ENCODE measurements at regions not wholly inside any gene's neighbourhood (a gene's known extent, or its start where the extent isn't known, plus 50 kb on each side); places are given as distances from the start of the nearest gene placed in this dataset.
"Not testable (repeated sequence)": the region's sequence is repeated elsewhere in the genome, so short reads cannot be mapped to it uniquely, and the experiment has no call there.

DNA sequence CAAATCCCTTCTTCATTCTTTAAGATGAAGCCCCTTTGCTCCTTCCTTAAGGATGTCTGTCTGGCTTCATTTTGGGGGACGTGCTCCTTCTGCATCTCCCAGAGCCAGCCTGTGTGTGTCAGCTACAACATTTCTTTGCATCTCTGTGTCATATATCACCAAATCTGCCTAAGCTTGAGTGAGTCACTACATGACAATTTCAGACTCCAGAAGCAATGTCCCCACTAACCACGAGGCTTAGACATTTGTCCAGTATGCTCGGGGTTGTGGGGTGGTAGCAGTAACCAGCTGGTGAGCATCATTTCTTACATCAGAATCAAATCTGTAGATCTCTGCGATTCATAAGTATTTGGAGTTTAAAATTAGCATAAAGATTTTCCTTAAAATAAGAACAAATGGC, 54.1 kb upstream of the USP14 start:
- DNase-seq (ENCODE audit: low read depth) = not testable (repeated sequence)

DNA sequence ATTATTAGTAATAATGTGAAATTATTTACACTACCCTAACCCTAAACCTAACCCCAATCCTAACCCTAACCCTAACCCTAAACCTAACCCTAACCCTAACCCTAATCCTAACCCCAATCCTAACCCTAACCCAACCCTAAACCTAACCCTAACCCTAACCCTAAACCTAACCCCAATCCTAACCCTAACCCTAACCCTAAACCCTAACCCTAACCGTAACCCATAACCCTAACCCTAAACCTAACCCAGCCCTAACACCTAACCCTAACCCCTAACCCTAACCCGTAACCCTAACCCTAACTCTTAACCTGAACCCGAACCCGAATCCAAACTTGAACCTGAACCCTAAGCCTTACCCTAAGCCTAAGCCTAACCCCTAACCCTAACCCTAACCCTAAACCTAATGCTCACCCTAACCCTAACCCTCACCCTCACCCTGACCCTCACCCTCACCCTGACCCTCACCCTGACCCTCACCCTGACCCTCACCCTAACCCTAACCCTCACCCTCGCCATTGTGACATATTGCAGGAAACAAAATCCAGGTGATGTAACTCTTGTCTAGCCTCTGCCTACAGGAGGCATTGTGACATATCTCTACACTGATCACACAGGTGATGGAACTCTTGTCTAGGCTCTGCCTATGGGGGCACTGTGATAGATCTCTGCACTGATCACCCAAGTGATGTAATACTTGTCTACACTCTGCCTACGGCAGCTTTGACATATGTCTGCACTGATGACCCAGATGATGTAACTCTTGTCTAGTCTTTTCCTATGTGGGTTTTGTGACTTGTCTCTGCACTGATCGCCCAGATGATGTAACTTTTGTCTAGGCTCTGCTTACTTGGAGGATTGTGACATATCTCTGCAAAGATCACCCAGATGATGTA, 53.0 kb upstream of the USP14 start:
- DNase-seq (ENCODE audit: low read depth) = peak; percentile 3

DNA sequence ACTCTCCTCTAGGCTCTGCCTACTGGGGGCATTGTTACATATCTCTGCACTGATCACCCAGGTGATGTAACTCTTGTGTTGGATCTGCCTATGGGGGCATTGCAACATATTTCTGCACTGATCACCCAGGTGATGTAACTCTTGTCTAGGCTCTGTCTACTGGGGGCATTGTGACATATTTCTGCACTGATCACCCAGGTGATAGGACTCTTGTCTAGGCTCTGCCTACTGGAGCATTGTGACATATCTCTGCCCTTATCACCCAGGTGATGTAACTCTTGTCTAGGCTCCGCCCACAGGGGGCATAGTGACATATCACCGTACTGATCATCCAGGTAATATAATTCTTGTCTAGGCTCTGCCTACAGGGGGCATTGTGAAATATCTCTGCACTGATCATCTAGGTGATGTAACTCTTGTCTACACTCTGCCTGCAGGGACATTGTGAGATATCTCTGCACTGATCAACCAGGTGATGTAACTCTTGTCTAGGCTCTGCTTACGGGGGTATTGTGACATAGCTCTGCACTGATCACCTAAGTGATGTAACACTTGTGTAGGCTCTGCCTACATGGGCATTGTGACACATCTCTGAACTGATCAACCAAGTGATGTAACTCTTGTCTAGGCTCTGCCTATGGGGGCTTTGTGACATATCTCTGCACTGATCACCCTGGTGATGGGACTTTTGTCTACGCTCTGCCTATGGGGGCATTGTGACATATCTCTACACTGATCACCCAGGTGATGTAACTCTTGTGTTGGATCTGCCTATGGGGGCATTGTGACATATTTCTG, 52.1 kb upstream of the USP14 start:
- not testable (repeated sequence) for DNase-seq (ENCODE audit: low read depth)

DNA sequence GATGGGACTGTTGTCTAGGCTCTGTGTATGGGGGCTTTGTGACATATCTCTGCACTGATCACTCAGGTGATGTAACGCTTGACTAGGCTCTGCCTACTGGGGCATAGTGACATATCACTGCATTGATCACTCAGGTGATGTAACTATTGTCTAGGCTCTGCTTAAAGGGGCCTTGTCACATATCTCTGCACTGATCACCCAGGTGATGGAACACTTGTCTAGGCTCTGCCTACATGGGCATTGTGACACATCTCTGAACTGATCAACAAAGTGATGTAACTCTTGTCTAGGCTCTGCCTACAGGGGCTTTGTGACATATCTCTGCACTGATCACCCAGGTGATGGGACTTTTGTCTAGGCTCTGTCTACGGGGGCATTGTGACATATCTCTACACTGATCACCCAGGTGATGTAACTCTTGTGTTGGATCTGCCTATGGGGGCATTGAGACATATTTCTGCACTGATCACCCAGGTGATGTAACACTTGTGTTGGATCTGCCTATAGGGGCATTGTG, 51.4 kb upstream of the USP14 start:
- not testable (repeated sequence) for DNase-seq (ENCODE audit: low read depth)

DNA sequence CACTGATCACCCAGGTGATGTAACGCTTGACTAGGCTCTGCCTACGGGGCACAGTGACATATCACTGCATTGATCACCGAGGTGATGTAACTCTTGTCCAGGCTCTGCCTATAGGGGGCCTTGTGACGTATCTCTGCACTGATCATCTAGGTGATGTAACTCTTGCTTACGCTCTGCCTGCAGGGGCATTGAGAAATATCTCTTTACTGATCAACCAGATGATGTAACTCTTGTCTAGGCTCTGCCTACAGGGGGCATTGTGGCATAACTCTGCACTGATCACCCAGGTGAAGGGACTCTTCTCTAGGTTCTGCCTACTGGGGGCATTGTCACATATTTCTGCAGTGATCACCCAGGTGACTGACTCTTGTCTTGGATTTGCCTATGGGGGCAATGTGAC, 50.9 kb upstream of the USP14 start:
- not testable (repeated sequence) for DNase-seq (ENCODE audit: low read depth)

DNA sequence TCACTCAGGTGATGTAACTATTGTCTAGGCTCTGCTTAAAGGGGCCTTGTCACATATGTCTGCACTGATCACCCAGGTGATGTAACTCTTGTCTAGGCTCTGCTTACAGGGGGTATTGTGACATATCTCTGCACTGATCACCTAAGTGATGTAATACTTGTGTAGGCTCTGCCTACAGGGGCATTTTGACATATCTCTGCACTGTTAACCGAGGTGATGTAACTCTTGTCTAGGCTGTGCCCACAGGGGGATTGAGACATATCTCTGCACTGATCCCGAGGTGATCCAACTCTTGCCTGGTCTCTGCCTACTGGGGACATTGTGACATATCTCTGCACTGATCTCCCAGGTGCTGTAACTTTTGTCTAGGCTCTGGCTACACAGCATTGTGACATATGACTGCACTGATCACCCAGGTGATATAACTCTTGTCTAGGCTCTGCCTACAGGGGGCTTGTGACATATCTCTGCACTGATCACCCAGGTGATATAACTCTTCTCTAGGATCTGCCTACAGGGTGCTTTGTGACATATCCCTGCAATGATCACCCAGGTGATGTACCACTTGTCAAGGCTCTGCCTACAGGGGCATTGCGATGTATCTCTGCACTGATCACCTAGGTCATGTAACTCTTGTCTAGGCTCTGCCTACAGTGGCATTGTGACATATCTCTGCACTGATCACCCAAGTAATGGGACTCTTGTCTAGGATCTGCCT, 50.3 kb upstream of the USP14 start:
- DNase-seq (ENCODE audit: low read depth) = not testable (repeated sequence)

All from GM04504 (cell line).